ENCODE measurements at regions not wholly inside any gene's neighbourhood (a gene's known extent, or its start where the extent isn't known, plus 50 kb on each side); places are given as distances from the start of the nearest gene placed in this dataset.

DNA sequence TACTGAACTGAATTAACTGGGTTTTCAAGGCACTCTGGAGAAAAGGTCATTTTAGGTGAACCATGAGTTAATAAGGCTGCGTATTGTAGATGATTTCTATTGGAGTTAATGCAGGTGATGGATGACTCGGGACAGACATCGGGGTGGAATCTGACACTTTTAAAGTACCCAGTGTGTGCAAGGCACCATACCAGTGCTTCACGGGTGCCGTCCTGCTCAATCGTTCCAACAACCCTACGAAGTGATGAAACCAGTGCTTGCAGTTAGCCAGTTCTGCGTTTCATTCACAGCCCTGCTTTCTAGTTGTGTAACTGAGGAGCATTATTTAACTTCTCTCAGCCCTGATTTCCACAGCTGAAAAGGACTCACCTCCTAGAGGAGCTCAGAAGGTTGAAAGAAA, 216.5 kb downstream of the BARX2 start:
- Histone ChIP-seq H3K4me3 (no peak overlapping the region), H3K27ac (no peak overlapping the region), H3K9me3 (no peaks in the 10 kb centered on the region), H3K27me3 (no peaks in the 10 kb centered on the region), H3K4me1 (no peaks in the 10 kb centered on the region), H3K36me3 (ENCODE audit: low read depth, missing control alignments) (no peaks in the 10 kb centered on the region)
- DNase-seq, result no peak
- TF ChIP-seq, protein P1, sequence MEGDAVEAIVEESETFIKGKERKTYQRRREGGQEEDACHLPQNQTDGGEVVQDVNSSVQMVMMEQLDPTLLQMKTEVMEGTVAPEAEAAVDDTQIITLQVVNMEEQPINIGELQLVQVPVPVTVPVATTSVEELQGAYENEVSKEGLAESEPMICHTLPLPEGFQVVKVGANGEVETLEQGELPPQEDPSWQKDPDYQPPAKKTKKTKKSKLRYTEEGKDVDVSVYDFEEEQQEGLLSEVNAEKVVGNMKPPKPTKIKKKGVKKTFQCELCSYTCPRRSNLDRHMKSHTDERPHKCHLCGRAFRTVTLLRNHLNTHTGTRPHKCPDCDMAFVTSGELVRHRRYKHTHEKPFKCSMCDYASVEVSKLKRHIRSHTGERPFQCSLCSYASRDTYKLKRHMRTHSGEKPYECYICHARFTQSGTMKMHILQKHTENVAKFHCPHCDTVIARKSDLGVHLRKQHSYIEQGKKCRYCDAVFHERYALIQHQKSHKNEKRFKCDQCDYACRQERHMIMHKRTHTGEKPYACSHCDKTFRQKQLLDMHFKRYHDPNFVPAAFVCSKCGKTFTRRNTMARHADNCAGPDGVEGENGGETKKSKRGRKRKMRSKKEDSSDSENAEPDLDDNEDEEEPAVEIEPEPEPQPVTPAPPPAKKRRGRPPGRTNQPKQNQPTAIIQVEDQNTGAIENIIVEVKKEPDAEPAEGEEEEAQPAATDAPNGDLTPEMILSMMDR (IDR thresholded peaks at IDR 0.05), result no peak
- no peak for TF ChIP-seq POLR2A (IDR thresholded peaks at IDR 0.05)
- intact Hi-C loops (cut with DNase I; ENCODE audit: low total_unique reads), result no loop called here
- 86 to 88% methylated on average over 8 of the region's 8 CpGs for WGBS, 2 donors

DNA sequence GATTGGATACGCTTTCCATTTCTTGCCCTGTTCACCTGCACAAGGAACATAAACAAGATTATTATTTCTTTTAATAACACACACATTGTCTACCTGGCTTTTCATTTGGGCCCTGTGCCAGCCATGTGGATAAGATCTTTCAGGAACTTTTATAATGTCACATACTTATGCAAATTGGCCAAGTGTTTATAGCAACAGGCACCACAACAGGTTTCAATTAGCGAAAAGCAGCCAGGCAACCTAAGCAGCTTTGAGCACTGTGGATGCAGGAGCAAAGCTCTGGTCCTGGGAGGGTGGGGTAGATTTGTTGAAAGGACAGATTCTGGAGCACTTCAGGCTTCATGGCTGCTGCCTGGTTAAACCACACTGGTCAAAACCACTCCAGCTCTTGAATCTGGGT, 217.4 kb downstream of the BARX2 start:
- no peak overlapping the region for H3K4me3 ChIP-seq
- WGBS, 2 donors, result 91 to 92% methylated on average over 2 of the region's 2 CpGs
- no peak for DNase-seq
- H3K4me1 ChIP-seq, result no peaks in the 10 kb centered on the region
- no peak overlapping the region for H3K27ac ChIP-seq
- H3K36me3 ChIP-seq (ENCODE audit: low read depth, missing control alignments), result no peaks in the 10 kb centered on the region
- H3K9me3 ChIP-seq, result no peaks in the 10 kb centered on the region
- no peaks in the 10 kb centered on the region for H3K27me3 ChIP-seq
- intact Hi-C loops (cut with DNase I; ENCODE audit: low total_unique reads), result no loop called here
- TF ChIP-seq, protein P1 (IDR thresholded peaks at IDR 0.05), result no peak
- no peak for TF ChIP-seq POLR2A (IDR thresholded peaks at IDR 0.05)

DNA sequence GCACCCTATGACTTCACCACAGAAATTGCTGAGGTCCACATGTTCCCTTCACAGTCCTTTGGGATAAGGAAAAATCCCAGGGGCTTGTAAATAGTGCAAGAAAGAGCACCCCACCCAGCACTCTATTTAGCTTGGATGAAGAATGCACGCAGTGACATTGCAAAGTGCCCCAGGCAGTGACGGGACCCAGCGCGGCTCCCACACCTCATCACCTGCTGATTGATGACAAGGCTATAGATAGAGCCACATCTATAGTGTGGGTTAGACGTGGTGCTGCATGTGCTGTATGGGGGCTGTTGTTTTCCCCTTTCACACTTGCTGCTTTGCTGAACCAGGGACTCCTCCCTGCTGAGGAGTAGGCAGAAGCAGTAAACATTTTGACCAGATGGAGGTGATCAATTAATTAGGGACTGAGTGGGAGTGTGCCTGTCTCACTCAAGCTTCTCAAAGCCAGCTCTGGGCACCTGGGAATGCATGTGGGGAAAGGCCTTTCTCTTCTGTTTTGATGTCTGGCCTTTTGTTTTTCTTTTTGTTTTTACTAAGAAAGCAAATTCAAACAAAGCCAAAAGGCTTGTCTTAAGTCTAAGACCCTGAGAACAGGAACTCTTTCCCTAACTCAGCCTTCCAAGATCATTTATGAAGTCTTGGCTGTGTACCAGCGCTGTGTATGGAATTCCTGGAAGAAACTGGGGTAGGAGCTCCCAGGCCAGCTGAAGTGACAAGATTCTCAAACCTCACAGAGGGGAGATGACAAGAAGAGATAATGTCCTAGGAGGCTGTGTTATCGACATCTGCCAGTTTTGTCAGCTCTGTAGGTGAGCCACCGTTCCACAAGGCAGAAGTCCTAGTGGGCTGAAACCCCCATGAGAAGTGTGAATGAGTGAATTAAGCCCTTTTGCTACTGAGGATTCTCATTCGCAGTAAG, 219.7 kb downstream of the BARX2 start:
- 55 to 62% methylated on average over 9 of the region's 9 CpGs for WGBS, 2 donors
- H3K4me3 ChIP-seq, result no peak overlapping the region
- H3K9me3 ChIP-seq, result no peaks in the 10 kb centered on the region
- H3K36me3 ChIP-seq (ENCODE audit: low read depth, missing control alignments), result no peaks in the 10 kb centered on the region
- TF ChIP-seq POLR2A (IDR thresholded peaks at IDR 0.05), result no peak
- TF ChIP-seq, protein P1 (IDR thresholded peaks at IDR 0.05), result no peak
- H3K27me3 ChIP-seq, result no peaks in the 10 kb centered on the region
- intact Hi-C loops (cut with DNase I; ENCODE audit: low total_unique reads), result no loop called here
- no peak for DNase-seq
- H3K27ac ChIP-seq, result no peak overlapping the region
- H3K4me1 ChIP-seq, result no peaks in the 10 kb centered on the region

DNA sequence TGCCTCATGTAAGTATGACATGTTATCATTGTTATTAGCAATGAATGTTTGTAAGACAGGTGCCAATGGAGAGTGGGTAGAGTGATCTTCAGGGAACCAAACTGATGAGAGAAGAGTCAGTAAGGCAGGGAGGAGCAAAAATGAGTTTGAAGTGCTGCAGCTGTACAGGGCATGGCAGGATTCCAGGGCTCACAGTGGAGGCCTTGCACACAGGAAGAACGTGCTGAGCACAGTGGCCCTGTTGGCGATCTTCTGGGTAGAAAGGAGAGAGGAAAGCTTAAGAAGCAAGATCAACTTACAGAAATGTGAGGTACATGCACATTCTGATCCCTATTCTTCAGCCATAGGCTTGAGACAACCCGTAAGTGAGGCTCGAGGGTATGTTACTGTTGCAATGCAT, 219.3 kb upstream of the TMEM45B start:
- intact Hi-C loops (cut with DNase I; ENCODE audit: low total_unique reads), result no loop called here
- H3K27me3 ChIP-seq, result no peaks in the 10 kb centered on the region
- H3K9me3 ChIP-seq, result no peaks in the 10 kb centered on the region
- WGBS, 2 donors, result 75 to 85% methylated on average over 4 of the region's 4 CpGs
- TF ChIP-seq, protein P1 (IDR thresholded peaks at IDR 0.05), result no peak
- no peak for TF ChIP-seq POLR2A (IDR thresholded peaks at IDR 0.05)
- DNase-seq, result no peak
- H3K4me3 ChIP-seq, result no peak overlapping the region
- no peaks in the 10 kb centered on the region for H3K36me3 ChIP-seq (ENCODE audit: low read depth, missing control alignments)
- H3K4me1 ChIP-seq, result no peaks in the 10 kb centered on the region
- no peak overlapping the region for H3K27ac ChIP-seq

DNA sequence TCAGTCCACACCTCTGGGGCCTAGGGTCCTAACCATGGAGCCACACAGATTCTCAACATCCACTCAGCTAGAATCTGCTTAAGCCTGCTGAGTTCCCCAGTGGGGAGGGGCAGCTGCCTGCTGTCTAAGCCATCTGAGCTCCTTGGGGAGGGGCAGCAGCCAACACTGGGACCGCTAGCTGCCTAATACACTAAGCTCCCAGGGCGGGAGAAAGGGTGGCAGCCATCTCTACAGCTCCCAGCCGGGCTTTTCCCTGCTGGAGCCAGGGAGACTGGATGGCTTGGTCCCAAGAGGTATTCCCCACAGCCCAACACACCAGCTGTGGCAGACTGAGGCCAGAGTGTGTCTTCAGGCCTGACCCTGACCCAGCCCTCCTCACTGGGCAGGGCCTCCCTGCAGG, 217.3 kb upstream of the TMEM45B start:
- 92% methylated on average over 3 of the region's 3 CpGs; no CpG with 5 or more reads in 1 of the 2 donors for WGBS, 2 donors
- Histone ChIP-seq H3K27me3 (no peaks in the 10 kb centered on the region), H3K27ac (no peak overlapping the region), H3K36me3 (ENCODE audit: low read depth, missing control alignments) (no peaks in the 10 kb centered on the region), H3K4me3 (no peak overlapping the region), H3K9me3 (no peaks in the 10 kb centered on the region), H3K4me1 (no peaks in the 10 kb centered on the region)
- TF ChIP-seq POLR2A (IDR thresholded peaks at IDR 0.05), result no peak
- TF ChIP-seq, protein P1 (IDR thresholded peaks at IDR 0.05), result no peak
- intact Hi-C loops (cut with DNase I; ENCODE audit: low total_unique reads), result no loop called here
- DNase-seq, result no peak
